Daoy (cell line): ENCODE measurements at regions not wholly inside any gene's neighbourhood (a gene's known extent, or its start where the extent isn't known, plus 50 kb on each side); places are given as distances from the start of the nearest gene placed in this dataset.
"Not testable (repeated sequence)": the region's sequence is repeated elsewhere in the genome, so short reads cannot be mapped to it uniquely, and the experiment has no call there.

Source experiments
- DNase-seq: peaks from one replicate; pipeline ENCODE4 v3.0.0-alpha.2; 2015; ENCODE audit warnings: low read depth

GRCh38 chr21:17044696-17045095 is 468.1 kb upstream of the CXADR start:
- DNase-seq, result no peak

GRCh38 chr21:17045214-17045853 is 467.5 kb upstream of the CXADR start:
- no peak for DNase-seq

GRCh38 chr21:17048974-17049373 is 463.9 kb upstream of the CXADR start:
- DNase-seq, result no peak

GRCh38 chr21:17050156-17050555 is 462.7 kb upstream of the CXADR start:
- no peak for DNase-seq

- DNase-seq, result no peak
Measured at GRCh38 chr21:17050646-17051045, 462.2 kb upstream of the CXADR start.

GRCh38 chr21:17051054-17051453 is 461.8 kb upstream of the CXADR start:
- DNase-seq, result no peak

GRCh38 chr21:17053321-17053720 is 459.5 kb upstream of the CXADR start:
- no peak for DNase-seq

GRCh38 chr21:17059936-17060335 is 452.9 kb upstream of the CXADR start:
- DNase-seq, result no peak

GRCh38 chr21:17066006-17066405 is 446.8 kb upstream of the CXADR start:
- no peak for DNase-seq

GRCh38 chr21:17071093-17071492 is 441.8 kb upstream of the CXADR start:
- no peak for DNase-seq

- no peak for DNase-seq
Measured at GRCh38 chr21:17081193-17081592, 431.6 kb upstream of the CXADR start.

GRCh38 chr21:17082843-17083483 is 429.9 kb upstream of the CXADR start:
- no peak for DNase-seq

- no peak for DNase-seq
Measured at GRCh38 chr21:17085707-17086106, 427.1 kb upstream of the CXADR start.

- DNase-seq, result no peak
Measured at GRCh38 chr21:17088500-17088899, 424.3 kb upstream of the CXADR start.

GRCh38 chr21:17089091-17089491 is 423.8 kb upstream of the CXADR start:
- no peak for DNase-seq

- no peak for DNase-seq
Measured at GRCh38 chr21:17101696-17102095, 411.1 kb upstream of the CXADR start.

- no peak for DNase-seq
Measured at GRCh38 chr21:17105932-17106331, 406.9 kb upstream of the CXADR start.

- DNase-seq, result no peak
Measured at GRCh38 chr21:17114045-17114444, 398.8 kb upstream of the CXADR start.

GRCh38 chr21:17118638-17119384 is 394.0 kb upstream of the CXADR start:
- no peak for DNase-seq

GRCh38 chr21:17119466-17120297 is 393.2 kb upstream of the CXADR start:
- no peak for DNase-seq

GRCh38 chr21:17127395-17127794 is 385.4 kb upstream of the CXADR start:
- DNase-seq, result not testable (repeated sequence)

- DNase-seq, result no peak
Measured at GRCh38 chr21:17128132-17128531, 384.7 kb upstream of the CXADR start.
